H9 (cell line): ENCODE measurements at regions not wholly inside any gene's neighbourhood (a gene's known extent, or its start where the extent isn't known, plus 50 kb on each side); places are given as distances from the start of the nearest gene placed in this dataset.

Experiments used
- DNase-seq: peaks from one replicate; pipeline ENCODE4 v3.0.0-alpha.2; 2017
- H2AFZ ChIP-seq: one replicate; pipeline ENCODE4 v1.6.1; 2013; ENCODE audit warnings: mild to moderate bottlenecking, low read length, control low read depth, moderate library complexity
- H2AK5ac ChIP-seq: 2 replicates; pipeline ENCODE4 v1.6.1; 2013; ENCODE audit warnings: low read length, control low read depth, mixed read lengths; ENCODE audit not compliant: insufficient read length
- H2BK120ac ChIP-seq: one replicate; pipeline ENCODE4 v1.6.1; 2013; ENCODE audit warnings: low read depth, mild to moderate bottlenecking, low read length, control low read depth, inconsistent platforms; ENCODE audit not compliant: poor library complexity, severe bottlenecking
- H2BK12ac ChIP-seq: 2 replicates; pipeline ENCODE4 v1.6.1; 2013; ENCODE audit warnings: low read length, control low read depth, mixed read lengths, low read depth; ENCODE audit not compliant: insufficient read length
- H2BK15ac ChIP-seq: 2 replicates; pipeline ENCODE4 v1.6.1; 2013; ENCODE audit warnings: low read depth, low read length, control low read depth
- H2BK20ac ChIP-seq: one replicate; pipeline ENCODE4 v1.6.1; 2013; ENCODE audit warnings: low read depth, mild to moderate bottlenecking, low read length, control low read depth, inconsistent platforms; ENCODE audit not compliant: poor library complexity, severe bottlenecking
- H2BK5ac ChIP-seq: 2 replicates; pipeline ENCODE4 v1.6.1; 2013; ENCODE audit warnings: low read length, control low read depth, mixed read lengths; ENCODE audit not compliant: insufficient read length
- H3K14ac ChIP-seq: 2 replicates; pipeline ENCODE4 v1.6.1; 2013; ENCODE audit warnings: low read length, control low read depth; ENCODE audit not compliant: insufficient read depth
- H3K18ac ChIP-seq: 2 replicates; pipeline ENCODE4 v1.6.1; 2013; ENCODE audit warnings: low read depth, mild to moderate bottlenecking, mixed read lengths, low read length, control low read depth; ENCODE audit not compliant: insufficient read length
- H3K23ac ChIP-seq: 2 replicates; pipeline ENCODE4 v1.6.1; 2013; ENCODE audit warnings: low read length, control low read depth, mixed read lengths, low read depth; ENCODE audit not compliant: insufficient read length
- H3K23me2 ChIP-seq: 2 replicates; pipeline ENCODE4 v1.6.1; 2013; ENCODE audit warnings: low read depth, mild to moderate bottlenecking, mixed read lengths, low read length, control low read depth; ENCODE audit not compliant: insufficient read length, poor library complexity, severe bottlenecking
- H3K27ac ChIP-seq: 2 replicates; pipeline ENCODE4 v1.5.1; 2013; ENCODE audit warnings: low read length, control low read depth, mixed read lengths, low read depth; ENCODE audit not compliant: insufficient read length
- H3K27me3 ChIP-seq: 2 replicates; pipeline ENCODE4 v1.6.1; 2013; ENCODE audit warnings: low read length, control low read depth, inconsistent platforms; ENCODE audit not compliant: insufficient read depth
- H3K4ac ChIP-seq: 2 replicates; pipeline ENCODE4 v1.6.1; 2013; ENCODE audit warnings: low read depth, mild to moderate bottlenecking, control low read depth, inconsistent platforms, low read length, moderate library complexity
- H3K4me1 ChIP-seq: 2 replicates; pipeline ENCODE4 v1.6.1; 2013; ENCODE audit warnings: low read length, control low read depth, inconsistent platforms; ENCODE audit not compliant: insufficient read depth
- H3K4me2 ChIP-seq: 2 replicates; pipeline ENCODE4 v1.6.1; 2013; ENCODE audit warnings: low read length, control low read depth, mixed read lengths; ENCODE audit not compliant: insufficient read length, insufficient read depth
- H3K56ac ChIP-seq: 2 replicates; pipeline ENCODE4 v1.6.1; 2013; ENCODE audit warnings: low read depth, mild to moderate bottlenecking, mixed read lengths, low read length, control low read depth; ENCODE audit not compliant: insufficient read length
- H3K79me1 ChIP-seq: 2 replicates; pipeline ENCODE4 v1.6.1; 2013; ENCODE audit warnings: low read depth, mild to moderate bottlenecking, moderate library complexity, low read length, control low read depth, inconsistent platforms; ENCODE audit not compliant: insufficient read depth, poor library complexity, severe bottlenecking
- H3K79me2 ChIP-seq: 2 replicates; pipeline ENCODE4 v1.6.1; 2013; ENCODE audit warnings: low read length, control low read depth, inconsistent platforms; ENCODE audit not compliant: insufficient read depth
- H3K9ac ChIP-seq: 2 replicates; pipeline ENCODE4 v1.6.1; 2013; ENCODE audit warnings: low read length, control low read depth, mixed read lengths; ENCODE audit not compliant: insufficient read length; ENCODE audit errors: extremely low read depth
- H3K9me3 ChIP-seq: one replicate; pipeline ENCODE4 v1.6.1; 2013; ENCODE audit warnings: low read depth, low read length, inconsistent platforms; ENCODE audit not compliant: control insufficient read depth
- H3T11ph ChIP-seq: one replicate; pipeline ENCODE4 v1.6.1; 2013; ENCODE audit warnings: mild to moderate bottlenecking, low read length, control low read depth, inconsistent platforms
- H4K20me1 ChIP-seq: one replicate; pipeline ENCODE4 v1.6.1; 2013; ENCODE audit not compliant: control insufficient read depth, insufficient read length, insufficient read depth
- H4K5ac ChIP-seq: 2 replicates; pipeline ENCODE4 v1.6.1; 2013; ENCODE audit warnings: low read depth, mild to moderate bottlenecking, mixed read lengths, low read length, control low read depth; ENCODE audit not compliant: insufficient read length
- H4K8ac ChIP-seq: replicated peaks from 2 replicates; pipeline ENCODE4 v1.6.1; 2013; ENCODE audit warnings: low read length, control low read depth, mixed read lengths, low read depth; ENCODE audit not compliant: insufficient read length
- H4K91ac ChIP-seq: 2 replicates; pipeline ENCODE4 v1.6.1; 2013; ENCODE audit warnings: low read depth, mild to moderate bottlenecking, moderate library complexity, mixed read lengths, low read length, control low read depth; ENCODE audit not compliant: insufficient read length
- H3K27ac Mint-ChIP-seq, 3 experiments: 2 replicates in 2 of 3; 3 replicates in 1 of 3; pipeline ENCODE4 v1.8.0; 2020 to 2021; ENCODE audit warnings: mixed read lengths in 3 of 3, mild to moderate bottlenecking in 1 of 3, moderate library complexity in 1 of 3
- H3K27me3 Mint-ChIP-seq: 2 replicates; pipeline ENCODE4 v1.8.0; 2021; ENCODE audit warnings: low read depth, mild to moderate bottlenecking, moderate library complexity, mixed read lengths
- H3K36me3 Mint-ChIP-seq, 3 experiments: 2 replicates in 2 of 3; 3 replicates in 1 of 3; pipeline ENCODE4 v1.8.0; 2020 to 2021; ENCODE audit warnings: low read depth in 3 of 3, mixed read lengths in 3 of 3; ENCODE audit not compliant: insufficient read depth in 1 of 3
- H3K4me1 Mint-ChIP-seq, 2 experiments: 2 replicates each; pipeline ENCODE4 v1.8.0; 2020; ENCODE audit warnings: mixed read lengths in 2 of 2
- H3K4me3 Mint-ChIP-seq, 2 experiments: 2 replicates in 1 of 2; 3 replicates in 1 of 2; pipeline ENCODE4 v1.8.0; 2020 to 2021; ENCODE audit warnings: mild to moderate bottlenecking in 2 of 2, mixed read lengths in 2 of 2, moderate library complexity in 1 of 2
- H3K9me3 Mint-ChIP-seq, 2 experiments: 2 replicates in 1 of 2; 3 replicates in 1 of 2; pipeline ENCODE4 v1.8.0; 2020; ENCODE audit warnings: mild to moderate bottlenecking in 2 of 2, mixed read lengths in 2 of 2, moderate library complexity in 1 of 2
- CTCF ChIP-seq: fragments of 200-600 bp; sonication (generic); conservative IDR thresholded peaks from 3 replicates; pipeline ENCODE4 v1.8.0; 2021; ENCODE audit warnings: antibody characterized with exemption, mild to moderate bottlenecking
- WGBS: extraction: QIAGEN DNeasy Blood & Tissue Kit; methylation state at CpG from one replicate; pipeline ENCODE4 v1.1.7; 2013; ENCODE audit warnings: missing lambda C conversion rate, low lambda C conversion rate, mixed read lengths; ENCODE audit not compliant: insufficient read length; ENCODE audit errors: extremely low coverage; 5-methylcytosine and 5-hydroxymethylcytosine counted together

GRCh38 chr2:4246364-4247131 is 543.2 kb downstream of the DCDC2C start:
- no peak overlapping the region for H3K18ac ChIP-seq
- H3K79me2 ChIP-seq: no peaks in the 10 kb centered on the region
- H3T11ph ChIP-seq: no peak overlapping the region
- no peaks in the 10 kb centered on the region for H3K23me2 ChIP-seq
- no peaks in the 10 kb centered on the region for H3K27me3 ChIP-seq
- H3K4me2 ChIP-seq: peak overlapping the region; percentile 24
- peaks cover 5% of the 10 kb centered on the region; the same call in 1 of the 2 replicates for H3K4me1 ChIP-seq
- H4K8ac ChIP-seq: no peak overlapping the region
- Mint-ChIP-seq H3K9me3 (peaks cover 7 to 24% of the 10 kb centered on the region in 2 experiments), H3K4me3 (peak overlapping the region in 1 of 2 experiments; percentile 12; a peak in 1 of 5 replicates), H3K36me3 (peaks cover 17 to 27% (median 21%) of the 10 kb centered on the region in 3 experiments), H3K27ac (peak overlapping the region in 1 of 3 experiments; percentile 77; a peak in 2 of 7 replicates), H3K4me1 (peaks cover 49 to 52% of the 10 kb centered on the region in 2 experiments), H3K27me3 (peaks cover 2% of the 10 kb centered on the region; the same call in 1 of the 2 replicates)
- DNase-seq: peak; percentile 61
- H3K4ac ChIP-seq: no peak overlapping the region
- H3K9ac ChIP-seq: no peak overlapping the region
- H3K27ac ChIP-seq: peak overlapping the region; percentile 17
- TF ChIP-seq CTCF: no peak
- H2BK15ac ChIP-seq: no peak overlapping the region
- no peak overlapping the region for H3K56ac ChIP-seq
- WGBS: no CpG with 5 or more reads among the region's 11 CpGs
- no peak overlapping the region for H2BK5ac ChIP-seq
- no peak overlapping the region for H4K91ac ChIP-seq
- no peak overlapping the region for H3K14ac ChIP-seq
- H3K23ac ChIP-seq: no peak overlapping the region
- H3K79me1 ChIP-seq: no peaks in the 10 kb centered on the region
- no peaks in the 10 kb centered on the region for H4K20me1 ChIP-seq
- no peak overlapping the region for H2AK5ac ChIP-seq
- no peak overlapping the region for H2BK120ac ChIP-seq
- no peak overlapping the region for H2BK12ac ChIP-seq
- H4K5ac ChIP-seq: no peak overlapping the region
- H2AFZ ChIP-seq: no peak overlapping the region
- H3K9me3 ChIP-seq: no peaks in the 10 kb centered on the region
- H2BK20ac ChIP-seq: no peak overlapping the region
